ENCODE measurements at regions not wholly inside any gene's neighbourhood (a gene's known extent, or its start where the extent isn't known, plus 50 kb on each side); places are given as distances from the start of the nearest gene placed in this dataset.

DNA sequence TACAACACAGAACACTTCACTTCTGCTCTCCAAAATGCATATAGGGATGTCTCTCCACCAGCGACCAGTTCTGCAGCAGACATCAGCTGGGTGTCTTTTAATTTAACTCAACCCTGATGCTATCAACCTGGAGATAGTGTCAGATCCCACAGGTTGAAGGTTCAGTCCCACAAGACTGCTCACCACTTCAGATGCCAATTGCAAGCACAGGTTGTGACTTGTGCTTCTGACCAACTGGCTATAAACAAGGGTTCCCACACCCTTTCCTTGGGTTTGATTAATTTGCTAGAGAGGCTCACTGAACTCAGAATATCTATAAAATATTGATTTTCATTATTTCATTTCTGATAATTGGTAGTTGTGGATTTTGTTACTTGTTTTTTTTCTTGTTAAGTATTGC lies 177.4 kb upstream of the HS3ST1 start:
- no peak overlapping the region for H2AK9ac ChIP-seq (replicated peaks; ENCODE audit: low read depth, low read length, poor library complexity)
- POLR2A ChIA-PET (ENCODE audit: unreplicated experiment): no interaction called here
- H4K20me1 ChIP-seq (ENCODE audit: insufficient read depth, low read length): no peaks in the 10 kb centered on the region
- no peak overlapping the region for H2BK5ac ChIP-seq (ENCODE audit: low read depth, low read length, poor library complexity, severe bottlenecking)
- BruUV-seq (replicated peaks): no TSS peak
- peak overlapping the region; percentile 51 for H2AK5ac ChIP-seq (ENCODE audit: low read depth, low read length)
- CTCF ChIA-PET: no interaction called here
- ATAC-seq (ENCODE audit: low read depth) (no peak), DNase-seq (no peak)
- H4K8ac ChIP-seq (ENCODE audit: low read depth in 2 of 2, low read length in 2 of 2): peak overlapping the region; percentile 66 to 67
- no peak overlapping the region; the same call in 1 of the 2 replicates for H3K23ac ChIP-seq (ENCODE audit: low read depth, low read length)
- intact Hi-C loops (cut with micrococcal nuclease) (no loop called here), dilution Hi-C loops (cut with HindIII; ENCODE audit: low sequenced_read_pairs, unreplicated experiment) (no loop called here), in situ Hi-C loops (cut with MboI; ENCODE audit: low sequenced_read_pairs) (no loop called here)
- no peak overlapping the region for H3K27ac ChIP-seq (ENCODE audit: insufficient read depth, low read length)
- no peak overlapping the region for H3K4me2 ChIP-seq (ENCODE audit: low read depth, low read length)
- H4K91ac ChIP-seq (ENCODE audit: insufficient read depth, low read depth, low read length): peak overlapping the region; percentile 32; the same call in 1 of the 2 replicates
- peaks cover 8% of the 10 kb centered on the region; the same call in 1 of the 2 replicates for H3K9me1 ChIP-seq (ENCODE audit: insufficient read depth, low read length)
- no CpG with 5 or more reads among the region's 1 CpG for WGBS, 2 experiments (ENCODE audit: extremely low coverage in 2 of 2, insufficient read length in 1 of 2)
- no peaks in the 10 kb centered on the region for H3K9me3 ChIP-seq (ENCODE audit: control insufficient read depth, insufficient read depth, low read length)
- TF ChIP-seq MAZ (IDR thresholded peaks at IDR 0.05; ENCODE audit: borderline replicate concordance, low read depth, low read length): no peak
- no peak for TF ChIP-seq FOS (IDR thresholded peaks at IDR 0.05; ENCODE audit: low read depth, low read length)
- TF ChIP-seq CEBPB (IDR thresholded peaks at IDR 0.05; ENCODE audit: low read depth, low read length): no peak
- no peak for TF ChIP-seq SMC3 (IDR thresholded peaks at IDR 0.05; ENCODE audit: low read depth, low read length)
- TF ChIP-seq RAD21 (IDR thresholded peaks at IDR 0.05; ENCODE audit: low read length): no peak
- no peak for TF ChIP-seq MXI1 (IDR thresholded peaks at IDR 0.05; ENCODE audit: borderline replicate concordance, low read depth, low read length)
- TF ChIP-seq RFX5 (IDR thresholded peaks at IDR 0.05; ENCODE audit: low read depth, low read length): no peak
- TF ChIP-seq CHD1 (IDR thresholded peaks at IDR 0.05; ENCODE audit: low read depth, low read length): no peak
- no peak for TF ChIP-seq BHLHE40 (IDR thresholded peaks at IDR 0.05; ENCODE audit: low read depth, low read length)
- no peak for TF ChIP-seq RCOR1 (IDR thresholded peaks at IDR 0.05; ENCODE audit: insufficient replicate concordance, low read length)
- TF ChIP-seq POLR2A (IDR thresholded peaks at IDR 0.05; ENCODE audit: low read depth, low read length): no peak
- no peak for TF ChIP-seq MAFK (IDR thresholded peaks at IDR 0.05; ENCODE audit: low read depth, low read length)
- TF ChIP-seq NFE2L2 (IDR thresholded peaks at IDR 0.05; ENCODE audit: low read depth, low read length): no peak
- TF ChIP-seq, protein P1, sequence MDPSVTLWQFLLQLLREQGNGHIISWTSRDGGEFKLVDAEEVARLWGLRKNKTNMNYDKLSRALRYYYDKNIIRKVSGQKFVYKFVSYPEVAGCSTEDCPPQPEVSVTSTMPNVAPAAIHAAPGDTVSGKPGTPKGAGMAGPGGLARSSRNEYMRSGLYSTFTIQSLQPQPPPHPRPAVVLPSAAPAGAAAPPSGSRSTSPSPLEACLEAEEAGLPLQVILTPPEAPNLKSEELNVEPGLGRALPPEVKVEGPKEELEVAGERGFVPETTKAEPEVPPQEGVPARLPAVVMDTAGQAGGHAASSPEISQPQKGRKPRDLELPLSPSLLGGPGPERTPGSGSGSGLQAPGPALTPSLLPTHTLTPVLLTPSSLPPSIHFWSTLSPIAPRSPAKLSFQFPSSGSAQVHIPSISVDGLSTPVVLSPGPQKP (IDR thresholded peaks at IDR 0.05; ENCODE audit: borderline replicate concordance, low read depth, low read length): no peak
- TF ChIP-seq, protein P2, sequence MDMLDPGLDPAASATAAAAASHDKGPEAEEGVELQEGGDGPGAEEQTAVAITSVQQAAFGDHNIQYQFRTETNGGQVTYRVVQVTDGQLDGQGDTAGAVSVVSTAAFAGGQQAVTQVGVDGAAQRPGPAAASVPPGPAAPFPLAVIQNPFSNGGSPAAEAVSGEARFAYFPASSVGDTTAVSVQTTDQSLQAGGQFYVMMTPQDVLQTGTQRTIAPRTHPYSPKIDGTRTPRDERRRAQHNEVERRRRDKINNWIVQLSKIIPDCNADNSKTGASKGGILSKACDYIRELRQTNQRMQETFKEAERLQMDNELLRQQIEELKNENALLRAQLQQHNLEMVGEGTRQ (IDR thresholded peaks at IDR 0.05; ENCODE audit: low read depth, low read length): no peak
- TF ChIP-seq, protein P3, sequence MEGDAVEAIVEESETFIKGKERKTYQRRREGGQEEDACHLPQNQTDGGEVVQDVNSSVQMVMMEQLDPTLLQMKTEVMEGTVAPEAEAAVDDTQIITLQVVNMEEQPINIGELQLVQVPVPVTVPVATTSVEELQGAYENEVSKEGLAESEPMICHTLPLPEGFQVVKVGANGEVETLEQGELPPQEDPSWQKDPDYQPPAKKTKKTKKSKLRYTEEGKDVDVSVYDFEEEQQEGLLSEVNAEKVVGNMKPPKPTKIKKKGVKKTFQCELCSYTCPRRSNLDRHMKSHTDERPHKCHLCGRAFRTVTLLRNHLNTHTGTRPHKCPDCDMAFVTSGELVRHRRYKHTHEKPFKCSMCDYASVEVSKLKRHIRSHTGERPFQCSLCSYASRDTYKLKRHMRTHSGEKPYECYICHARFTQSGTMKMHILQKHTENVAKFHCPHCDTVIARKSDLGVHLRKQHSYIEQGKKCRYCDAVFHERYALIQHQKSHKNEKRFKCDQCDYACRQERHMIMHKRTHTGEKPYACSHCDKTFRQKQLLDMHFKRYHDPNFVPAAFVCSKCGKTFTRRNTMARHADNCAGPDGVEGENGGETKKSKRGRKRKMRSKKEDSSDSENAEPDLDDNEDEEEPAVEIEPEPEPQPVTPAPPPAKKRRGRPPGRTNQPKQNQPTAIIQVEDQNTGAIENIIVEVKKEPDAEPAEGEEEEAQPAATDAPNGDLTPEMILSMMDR (conservative IDR thresholded peaks at IDR 0.05; ENCODE audit: low read depth, low read length): no peak
- H3K4me1 ChIP-seq (ENCODE audit: control insufficient read depth, insufficient read depth, low read length): peaks cover 5% of the 10 kb centered on the region
- no peaks in the 10 kb centered on the region for H3K36me3 ChIP-seq (ENCODE audit: control insufficient read depth, insufficient read depth, low read length)
- peak overlapping the region; percentile 80 for H4K5ac ChIP-seq (ENCODE audit: low read depth, low read length)
- H2AFZ ChIP-seq (replicated peaks; ENCODE audit: low read length, poor library complexity): peak overlapping the region; percentile 40
- no peak overlapping the region for H3K56ac ChIP-seq (ENCODE audit: extremely low read depth, insufficient read depth, low read length)
- H3K14ac ChIP-seq (replicated peaks; ENCODE audit: low read depth, low read length): peak overlapping the region; percentile 73; the same call in 1 of the 2 replicates
- H3K18ac ChIP-seq (ENCODE audit: low read depth, low read length): peak overlapping the region; percentile 64; the same call in 1 of the 2 replicates
- 0 out of 2 replicates have a peak overlapping the region, but pooled peaks have one; percentile 35 for H3K4ac ChIP-seq (ENCODE audit: low read depth, low read length)
- no peak overlapping the region for H3K9ac ChIP-seq (ENCODE audit: low read depth, low read length)
- no peaks in the 10 kb centered on the region for H3K27me3 ChIP-seq (ENCODE audit: control insufficient read depth, insufficient read depth, low read length)
- H2BK120ac ChIP-seq (ENCODE audit: low read depth, low read length): no peak overlapping the region
- H3K79me1 ChIP-seq (ENCODE audit: low read depth in 1 of 2, low read length in 2 of 2): no peaks in the 10 kb centered on the region
- peak overlapping the region; percentile 26; the same call in 1 of the 3 replicates for H2BK15ac ChIP-seq (ENCODE audit: low read depth, low read length)
- H3K4me3 ChIP-seq (ENCODE audit: insufficient read depth, low read depth, low read length): no peak overlapping the region
- H2BK20ac ChIP-seq (ENCODE audit: low read depth, low read length): peak overlapping the region; percentile 62; the same call in 1 of the 2 replicates
